HG02763 (cell line): ENCODE measurements at regions not wholly inside any gene's neighbourhood (a gene's known extent, or its start where the extent isn't known, plus 50 kb on each side); places are given as distances from the start of the nearest gene placed in this dataset.

Experiments used
- ATAC-seq: cut with Tn5 transposase; IDR thresholded peaks from one replicate; pipeline ENCODE4 v1.9.1; 2021; ENCODE audit warnings: mild to moderate bottlenecking, moderate library complexity; ENCODE audit not compliant: unreplicated experiment

GRCh38 chr12:13597837-13598236, 383.6 kb downstream of the GRIN2B start:
- no peak for ATAC-seq

- no peak for ATAC-seq
These were observed 384.2 kb downstream of the GRIN2B start for GRCh38 chr12:13597166-13597565.

- no peak for ATAC-seq
These were observed 384.7 kb downstream of the GRIN2B start for GRCh38 chr12:13596714-13597113.

DNA sequence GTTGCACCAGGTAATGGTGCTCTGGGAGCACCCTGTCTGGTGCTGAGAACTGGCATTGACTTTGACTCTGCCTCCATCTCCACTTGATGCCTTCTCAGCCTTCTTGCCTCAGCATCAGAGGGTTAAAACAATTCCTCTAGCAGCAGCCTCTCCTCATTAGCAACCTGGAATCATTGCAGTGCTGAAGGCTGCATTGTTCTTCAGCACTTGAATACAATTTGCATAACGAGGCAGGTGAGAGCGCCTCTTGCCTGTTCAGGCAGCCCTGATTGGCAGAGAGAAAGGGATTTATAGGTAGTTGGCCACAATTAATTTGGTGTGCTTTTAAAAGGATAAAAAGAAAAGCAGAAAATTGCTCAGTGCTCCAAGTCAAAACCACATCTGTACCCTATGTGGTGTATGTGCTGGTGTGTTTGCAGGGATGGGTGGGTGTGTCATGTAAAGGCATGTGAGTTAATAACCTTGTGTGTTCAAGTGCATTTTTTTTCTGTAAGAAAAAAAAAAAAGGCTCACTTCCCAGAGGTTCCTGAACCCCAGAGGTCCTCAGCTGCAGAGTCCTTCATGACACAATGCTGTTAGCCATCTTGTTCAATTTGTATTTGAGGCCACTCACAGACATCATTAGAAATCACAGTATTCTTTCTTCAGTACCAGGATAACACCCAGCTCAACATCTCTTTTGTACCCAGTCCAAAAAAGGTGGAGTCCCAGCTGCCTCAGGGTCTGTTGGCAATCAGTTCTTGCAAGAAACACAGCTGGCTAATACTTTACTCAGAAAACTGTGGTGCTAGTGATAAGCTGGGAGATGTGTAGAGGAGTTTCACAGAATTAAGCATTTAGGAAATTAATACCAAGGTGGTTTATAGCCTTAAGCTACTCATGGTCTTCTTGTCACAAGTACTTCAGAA, 385.6 kb downstream of the GRIN2B start:
- ATAC-seq: no peak

DNA sequence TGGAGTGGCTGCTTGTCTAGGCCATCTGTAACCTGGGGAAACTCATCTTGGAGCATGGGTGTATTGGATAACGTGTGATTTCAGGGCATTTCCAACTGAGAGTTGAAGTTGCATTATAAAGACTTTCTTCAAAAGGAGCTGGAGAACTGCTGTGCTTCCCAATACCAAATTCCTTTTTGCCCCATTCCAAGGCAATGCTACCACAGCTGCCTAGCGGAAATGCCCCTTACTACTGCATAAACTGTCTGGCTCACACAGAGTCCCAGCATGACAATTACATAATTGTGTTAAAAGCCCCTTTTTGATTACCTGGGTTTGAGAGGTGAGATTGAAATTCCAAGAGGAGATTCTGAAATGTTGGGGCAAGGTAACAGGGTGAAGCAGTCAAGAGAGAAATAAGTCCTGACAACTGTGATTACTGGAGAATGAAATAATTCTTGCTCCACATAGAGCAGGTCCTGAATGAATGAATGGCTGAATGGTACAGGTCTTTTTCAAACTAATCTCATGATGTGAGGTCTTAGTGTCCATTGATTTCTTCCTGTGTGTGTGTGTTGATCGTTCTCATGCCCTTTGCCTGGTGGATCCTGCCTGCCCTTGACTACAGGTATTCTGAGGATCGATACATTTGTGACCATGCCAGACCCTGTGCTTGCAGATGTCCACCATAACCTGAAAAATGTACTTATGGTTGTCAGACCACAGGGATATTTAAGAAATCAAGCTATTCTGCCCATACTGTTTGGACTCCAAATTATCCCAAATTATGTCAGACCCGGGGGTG, 386.5 kb downstream of the GRIN2B start:
- no peak for ATAC-seq

GRCh38 chr12:13592063-13592942, 389.1 kb downstream of the GRIN2B start:
- ATAC-seq: no peak

- ATAC-seq: no peak
These were observed 389.9 kb downstream of the GRIN2B start for GRCh38 chr12:13591488-13591887.

GRCh38 chr12:13591059-13591458, 390.3 kb downstream of the GRIN2B start:
- no peak for ATAC-seq

DNA sequence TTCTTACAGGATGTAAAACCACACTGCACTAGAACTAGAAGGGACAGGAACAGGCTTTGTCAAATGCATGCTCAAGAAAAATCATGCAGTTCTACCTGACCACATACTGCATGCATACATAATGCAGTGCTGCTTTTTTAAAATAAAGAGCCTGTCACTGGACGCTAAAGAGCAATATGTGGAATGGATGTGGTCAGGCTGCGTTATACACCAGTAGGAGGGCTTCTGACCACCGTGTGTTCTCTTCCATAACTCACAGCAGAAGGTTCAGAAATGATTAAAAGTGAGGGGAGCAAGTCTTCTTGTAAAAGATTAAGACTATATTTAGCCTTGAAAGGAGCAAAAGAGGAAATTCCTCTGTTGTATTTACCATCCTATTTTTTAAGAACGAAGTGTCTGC, 392.0 kb downstream of the EMP1 start:
- ATAC-seq: no peak

DNA sequence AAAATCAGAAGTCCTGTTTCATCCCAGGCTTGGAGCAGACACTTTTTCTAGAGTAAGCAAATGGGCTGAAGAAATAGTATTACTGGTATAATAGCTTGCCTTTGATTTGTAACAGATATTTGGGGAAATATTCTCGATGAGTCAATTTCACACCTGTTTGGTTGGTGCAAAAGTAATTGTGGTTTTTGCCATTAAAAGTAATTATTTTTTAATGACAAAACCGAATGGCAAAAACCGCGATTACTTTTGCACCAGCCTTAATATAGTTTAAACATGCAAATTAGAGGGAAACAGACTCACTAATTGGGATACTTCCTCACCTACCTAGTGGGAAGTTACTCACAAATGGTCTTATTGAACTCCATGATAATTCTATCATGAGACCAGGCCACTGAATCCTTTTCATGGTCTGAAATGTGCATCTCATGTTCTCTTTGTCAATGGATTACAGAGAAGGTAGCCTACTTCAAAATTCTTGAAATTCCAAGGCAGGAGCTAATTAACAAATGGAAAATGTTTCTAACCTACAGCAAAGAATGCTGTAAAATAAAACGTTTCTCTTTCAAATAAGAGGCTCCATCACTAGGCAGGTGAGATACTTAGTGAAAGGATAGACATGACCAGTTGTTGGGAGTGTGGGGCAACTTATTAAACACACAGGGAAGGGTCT, 391.3 kb downstream of the EMP1 start:
- ATAC-seq: no peak

DNA sequence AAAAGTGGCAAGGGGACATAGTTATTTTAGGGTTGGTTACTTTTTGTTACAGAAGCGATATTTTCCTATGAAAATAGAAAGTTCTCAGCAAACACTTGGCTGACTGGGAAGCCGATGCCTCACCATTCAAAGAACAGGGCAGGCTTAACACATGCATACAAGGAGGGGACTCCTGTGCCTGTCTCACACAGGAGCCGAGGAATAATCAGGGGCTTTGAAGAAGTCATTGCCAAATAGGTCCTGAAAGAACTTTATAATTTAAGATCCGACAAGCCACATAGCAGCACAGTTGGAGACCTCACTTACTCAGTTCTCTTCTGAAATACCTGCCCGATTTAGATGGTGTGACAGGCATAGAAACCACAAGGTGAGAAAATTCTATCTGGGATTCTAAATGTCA, 389.8 kb downstream of the EMP1 start:
- ATAC-seq: no peak

DNA sequence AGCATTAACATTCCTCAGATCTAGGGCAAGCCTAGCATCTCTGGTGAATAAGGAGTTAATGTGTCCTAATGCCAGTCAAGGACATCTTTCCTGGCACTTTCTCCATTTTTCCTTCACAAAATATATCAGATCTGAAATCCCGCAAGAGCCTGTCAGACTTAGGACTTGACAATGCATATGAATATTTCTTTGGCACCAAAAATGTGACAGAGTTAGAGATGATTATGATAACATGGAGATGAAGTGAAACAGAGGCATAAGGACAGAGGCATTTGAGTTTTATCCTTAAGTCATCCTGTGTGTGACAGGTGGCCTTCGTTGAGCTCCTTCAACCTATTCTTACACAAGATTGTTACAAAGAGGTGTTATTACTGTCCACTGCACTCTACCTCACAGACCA, 388.0 kb downstream of the EMP1 start:
- no peak for ATAC-seq

DNA sequence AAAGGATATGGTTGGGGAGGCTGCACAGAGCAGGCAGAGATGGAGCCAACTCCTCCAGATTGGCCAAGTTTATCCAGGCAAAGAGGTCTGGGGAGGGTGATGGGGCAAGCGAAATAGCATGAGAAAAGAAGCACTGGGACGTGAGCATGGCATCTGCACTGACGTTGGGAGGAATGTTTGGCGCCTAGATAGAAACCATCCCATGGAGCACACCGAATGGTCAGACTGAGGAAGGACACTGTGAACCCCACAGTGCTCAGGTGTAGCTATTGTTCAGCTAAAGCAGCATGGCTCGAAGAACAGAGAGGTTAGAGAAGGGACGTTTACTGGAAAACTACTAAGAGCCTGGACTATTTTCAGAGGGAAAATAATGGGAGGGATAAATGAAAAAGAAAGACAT, 387.1 kb downstream of the EMP1 start:
- no peak for ATAC-seq

GRCh38 chr12:13582421-13582820, 385.9 kb downstream of the EMP1 start:
- ATAC-seq: no peak

DNA sequence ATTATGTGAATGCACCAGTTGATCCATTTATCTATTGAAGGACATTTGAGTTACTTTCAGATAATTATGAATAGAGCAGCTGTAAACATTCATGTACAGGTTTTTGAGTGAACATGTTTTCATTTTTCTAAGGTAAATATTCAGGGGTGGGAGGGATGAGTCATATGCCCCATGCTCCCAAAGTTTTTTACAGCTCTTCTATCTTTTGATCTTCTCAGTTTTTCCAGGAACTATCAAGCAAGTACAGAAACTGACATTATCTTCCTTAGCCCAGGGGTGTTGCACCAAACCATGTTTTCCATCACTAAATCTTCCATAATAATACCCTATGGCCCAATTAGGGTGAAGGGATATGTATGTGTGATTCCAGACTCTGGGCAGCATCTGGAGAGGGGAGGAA, 384.5 kb downstream of the EMP1 start:
- ATAC-seq: no peak

DNA sequence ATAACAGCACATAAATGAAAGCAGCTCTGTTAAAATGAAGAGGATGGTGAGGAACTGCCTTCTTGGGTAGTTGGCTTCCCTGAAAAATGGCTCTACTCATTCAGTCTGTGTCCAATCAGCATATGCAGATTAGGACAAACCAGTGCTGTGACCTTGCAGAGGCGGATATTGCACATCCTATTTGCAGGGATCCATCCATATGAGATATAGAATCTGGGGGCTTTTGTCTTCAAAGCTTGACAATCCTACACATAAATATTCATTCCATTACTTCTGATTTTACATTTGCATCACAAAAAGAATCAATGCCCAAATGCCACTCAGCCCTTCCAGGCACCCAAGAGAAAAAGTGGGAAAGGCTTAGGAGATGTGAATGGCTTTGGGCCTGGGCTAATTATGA, 383.7 kb downstream of the EMP1 start:
- no peak for ATAC-seq

DNA sequence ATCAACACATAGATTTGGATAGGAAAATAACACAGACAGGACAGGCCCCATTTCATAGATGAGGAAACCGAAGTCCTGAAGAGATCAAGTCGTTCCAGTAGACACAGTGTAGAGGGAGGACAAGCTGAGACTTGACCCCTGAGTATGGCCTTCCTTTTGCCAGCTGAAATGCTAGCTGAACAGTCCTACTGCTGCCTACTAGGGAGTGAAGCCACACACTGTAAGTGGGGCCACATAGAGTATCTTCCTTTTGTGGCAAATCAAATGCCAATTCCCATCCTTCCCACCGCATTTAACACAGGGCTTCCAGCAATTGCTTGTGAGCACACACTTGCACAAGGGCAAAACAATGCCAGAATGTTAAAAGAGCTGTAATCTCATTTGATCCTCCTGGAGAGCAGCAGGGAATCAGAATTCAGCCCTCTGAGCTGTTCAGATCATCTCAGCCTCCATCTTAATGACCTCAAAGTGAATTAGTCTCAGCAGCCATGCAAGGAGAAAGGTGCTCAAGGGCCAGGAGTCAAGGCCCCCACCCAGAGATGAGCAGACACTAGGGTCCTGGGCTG, 380.5 kb downstream of the EMP1 start:
- ATAC-seq: no peak

GRCh38 chr12:13573698-13574321, 377.3 kb downstream of the EMP1 start:
- no peak for ATAC-seq

DNA sequence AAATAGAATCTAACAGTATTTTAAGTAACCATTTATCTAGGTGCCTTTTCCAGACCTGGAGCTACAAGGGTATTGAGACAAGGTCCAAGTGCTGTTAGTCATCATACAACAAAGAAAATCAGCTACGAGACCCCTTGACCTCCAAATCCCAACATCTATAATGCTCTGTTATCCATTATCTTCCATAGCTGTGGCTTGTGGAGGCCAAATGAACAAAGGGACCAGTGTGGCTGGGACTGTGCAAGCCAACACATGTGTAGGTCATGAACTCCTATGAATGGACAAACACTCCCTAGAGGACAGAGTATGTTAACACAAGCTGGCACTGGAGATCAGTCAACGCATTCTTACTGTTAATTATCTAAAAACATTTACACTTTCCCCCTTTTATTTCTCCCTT, 374.5 kb downstream of the EMP1 start:
- ATAC-seq: no peak
